ENCODE measurements at regions not wholly inside any gene's neighbourhood (a gene's known extent, or its start where the extent isn't known, plus 50 kb on each side); places are given as distances from the start of the nearest gene placed in this dataset.
A peak's percentile ranks its signal among the peaks of the same experiment; 100 is the strongest.

DNA sequence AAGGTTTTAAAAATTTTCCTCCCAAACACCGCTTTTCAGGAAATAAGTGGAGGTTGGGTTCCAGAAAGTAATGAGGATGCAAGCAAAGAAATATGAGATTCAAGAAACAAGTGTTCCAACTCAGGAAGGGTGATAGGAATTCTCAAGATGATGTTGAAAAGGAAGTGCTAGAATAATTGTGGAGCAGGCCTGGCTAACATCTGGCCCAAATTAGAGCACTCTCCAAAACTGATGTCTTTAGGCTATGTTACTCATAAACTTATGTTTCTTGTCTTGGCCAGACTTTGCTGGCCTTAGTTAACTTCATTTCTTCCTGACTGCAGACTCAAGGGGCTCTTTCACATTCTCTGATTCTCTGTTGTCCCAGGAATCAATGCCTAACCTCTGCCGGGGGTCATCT is 116.3 kb downstream of the TMTC3 start:
- H2BK12ac ChIP-seq (ENCODE audit: low read length in 2 of 2) = no peak overlapping the region
- no peaks in the 10 kb centered on the region for H3K4me1 ChIP-seq (ENCODE audit: control insufficient read depth, insufficient read depth, low read depth, low read length)
- no peak overlapping the region for H3K4me2 ChIP-seq (ENCODE audit: low read length, poor library complexity, severe bottlenecking)
- no peak overlapping the region for H3K23ac ChIP-seq (ENCODE audit: low read length in 2 of 2)
- H3K9ac ChIP-seq (ENCODE audit: low read length) = peak overlapping the region; percentile 11
- no peak overlapping the region for H3K27ac ChIP-seq (ENCODE audit: low read length, poor library complexity, severe bottlenecking)
- H3K27me3 ChIP-seq (ENCODE audit: control insufficient read depth in 1 of 2, insufficient read depth in 1 of 2, low read length in 2 of 2) = no peaks in the 10 kb centered on the region
- H3K9me3 ChIP-seq (ENCODE audit: control insufficient read depth, low read length) = no peaks in the 10 kb centered on the region
- H3K4ac ChIP-seq (ENCODE audit: low read depth in 1 of 2, low read length in 2 of 2) = no peak overlapping the region
- H3K36me3 ChIP-seq (ENCODE audit: control insufficient read depth in 1 of 2, insufficient read depth in 2 of 2, low read depth in 1 of 2, low read length in 2 of 2) = no peaks in the 10 kb centered on the region
- H2AK5ac ChIP-seq (ENCODE audit: low read length, severe bottlenecking) = no peak overlapping the region
- 98% methylated on average over 2 of the region's 2 CpGs for WGBS
- no peak overlapping the region for H3K14ac ChIP-seq (ENCODE audit: low read length in 2 of 2)
- H2AFZ ChIP-seq (ENCODE audit: low read depth, low read length) = no peak overlapping the region
- H4K91ac ChIP-seq (ENCODE audit: low read length) = no peak overlapping the region
- H2BK15ac ChIP-seq (ENCODE audit: low read depth, poor library complexity, severe bottlenecking) = no peak overlapping the region
- H3K79me1 ChIP-seq (replicated peaks; ENCODE audit: low read length, poor library complexity, severe bottlenecking) = no peaks in the 10 kb centered on the region
- no peak overlapping the region for H3K18ac ChIP-seq (ENCODE audit: low read depth in 1 of 2, low read length in 2 of 2)
- no peak overlapping the region for H2BK120ac ChIP-seq (ENCODE audit: low read depth, low read length)
- no peak overlapping the region for H2BK5ac ChIP-seq (ENCODE audit: low read depth, low read length, poor library complexity, severe bottlenecking)
- DNase-seq = no peak
- H3K4me3 ChIP-seq (ENCODE audit: insufficient read depth in 1 of 2, low read depth in 1 of 2, low read length in 2 of 2) = no peak overlapping the region
- H4K8ac ChIP-seq (ENCODE audit: low read length) = no peak overlapping the region

GRCh38 chr12:88266806-88267360 is 124.8 kb downstream of the TMTC3 start:
- H3K36me3 ChIP-seq (ENCODE audit: control insufficient read depth in 1 of 2, insufficient read depth in 2 of 2, low read depth in 1 of 2, low read length in 2 of 2) = no peaks in the 10 kb centered on the region
- H2BK120ac ChIP-seq (ENCODE audit: low read depth, low read length) = no peak overlapping the region
- 100% methylated on average over 1 of the region's 2 CpGs for WGBS
- H4K8ac ChIP-seq (ENCODE audit: low read length) = no peak overlapping the region
- H3K14ac ChIP-seq (ENCODE audit: low read length in 2 of 2) = no peak overlapping the region
- no peak overlapping the region for H3K23ac ChIP-seq (ENCODE audit: low read length in 2 of 2)
- no peak overlapping the region for H2BK5ac ChIP-seq (ENCODE audit: low read depth, low read length, poor library complexity, severe bottlenecking)
- H2AK5ac ChIP-seq (ENCODE audit: low read length, severe bottlenecking) = no peak overlapping the region
- H3K79me1 ChIP-seq (replicated peaks; ENCODE audit: low read length, poor library complexity, severe bottlenecking) = no peaks in the 10 kb centered on the region
- H3K27me3 ChIP-seq (ENCODE audit: control insufficient read depth in 1 of 2, insufficient read depth in 1 of 2, low read length in 2 of 2) = no peaks in the 10 kb centered on the region
- no peak overlapping the region for H3K27ac ChIP-seq (ENCODE audit: low read length, poor library complexity, severe bottlenecking)
- no peak overlapping the region for H3K4me3 ChIP-seq (ENCODE audit: insufficient read depth in 1 of 2, low read depth in 1 of 2, low read length in 2 of 2)
- no peak overlapping the region for H3K4ac ChIP-seq (ENCODE audit: low read depth in 1 of 2, low read length in 2 of 2)
- no peak overlapping the region for H2AFZ ChIP-seq (ENCODE audit: low read depth, low read length)
- H3K9me3 ChIP-seq (ENCODE audit: control insufficient read depth, low read length) = no peaks in the 10 kb centered on the region
- H2BK12ac ChIP-seq (ENCODE audit: low read length in 2 of 2) = no peak overlapping the region
- no peaks in the 10 kb centered on the region for H3K4me1 ChIP-seq (ENCODE audit: control insufficient read depth, insufficient read depth, low read depth, low read length)
- H4K91ac ChIP-seq (ENCODE audit: low read length) = no peak overlapping the region
- no peak overlapping the region for H3K9ac ChIP-seq (ENCODE audit: low read length)
- peak; percentile 28 for DNase-seq
- no peak overlapping the region for H3K4me2 ChIP-seq (ENCODE audit: low read length, poor library complexity, severe bottlenecking)
- H2BK15ac ChIP-seq (ENCODE audit: low read depth, poor library complexity, severe bottlenecking) = no peak overlapping the region
- H3K18ac ChIP-seq (ENCODE audit: low read depth in 1 of 2, low read length in 2 of 2) = no peak overlapping the region

GRCh38 chr12:88267630-88268029 is 125.5 kb downstream of the TMTC3 start:
- WGBS = 95% methylated on average over 1 of the region's 2 CpGs
- H2AK5ac ChIP-seq (ENCODE audit: low read length, severe bottlenecking) = no peak overlapping the region
- DNase-seq = no peak

DNA sequence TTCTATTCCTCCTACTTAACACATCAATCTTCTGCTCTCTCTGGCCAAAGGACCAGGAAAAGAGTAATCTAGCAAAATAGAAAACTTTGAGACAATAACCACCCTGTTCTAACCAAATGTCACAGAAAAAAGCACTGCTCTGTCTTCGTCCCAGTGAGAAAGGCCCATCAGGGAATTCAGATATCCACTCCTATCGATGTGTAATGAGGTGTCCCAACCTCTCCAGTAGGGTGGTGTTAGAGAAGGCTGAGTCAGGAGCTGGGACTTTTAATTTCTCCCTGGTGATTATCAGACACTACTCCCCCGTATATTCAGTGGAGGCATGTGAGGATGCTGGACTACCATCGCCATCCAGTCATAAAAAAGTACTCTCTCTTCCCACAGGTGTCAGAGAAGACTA is 130.3 kb downstream of the TMTC3 start:
- Histone ChIP-seq H3K27me3 (ENCODE audit: control insufficient read depth in 1 of 2, insufficient read depth in 1 of 2, low read length in 2 of 2) (no peaks in the 10 kb centered on the region), H4K91ac (ENCODE audit: low read length) (no peak overlapping the region), H2AFZ (ENCODE audit: low read depth, low read length) (no peak overlapping the region), H3K23ac (ENCODE audit: low read length in 2 of 2) (no peak overlapping the region), H3K36me3 (ENCODE audit: control insufficient read depth in 1 of 2, insufficient read depth in 2 of 2, low read depth in 1 of 2, low read length in 2 of 2) (no peaks in the 10 kb centered on the region), H3K14ac (ENCODE audit: low read length in 2 of 2) (no peak overlapping the region), H3K18ac (ENCODE audit: low read depth in 1 of 2, low read length in 2 of 2) (no peak overlapping the region), H3K79me1 (replicated peaks; ENCODE audit: low read length, poor library complexity, severe bottlenecking) (no peaks in the 10 kb centered on the region), H2BK15ac (ENCODE audit: low read depth, poor library complexity, severe bottlenecking) (no peak overlapping the region), H3K4ac (ENCODE audit: low read depth in 1 of 2, low read length in 2 of 2) (no peak overlapping the region), H3K9me3 (ENCODE audit: control insufficient read depth, low read length) (peaks cover 11% of the 10 kb centered on the region), H2BK12ac (ENCODE audit: low read length in 2 of 2) (no peak overlapping the region), H2BK5ac (ENCODE audit: low read depth, low read length, poor library complexity, severe bottlenecking) (no peak overlapping the region), H2BK120ac (ENCODE audit: low read depth, low read length) (no peak overlapping the region), H3K4me2 (ENCODE audit: low read length, poor library complexity, severe bottlenecking) (no peak overlapping the region), H3K9ac (ENCODE audit: low read length) (no peak overlapping the region), H3K27ac (ENCODE audit: low read length, poor library complexity, severe bottlenecking) (no peak overlapping the region), H4K8ac (ENCODE audit: low read length) (no peak overlapping the region), H3K4me3 (ENCODE audit: insufficient read depth in 1 of 2, low read depth in 1 of 2, low read length in 2 of 2) (no peak overlapping the region), H3K4me1 (ENCODE audit: control insufficient read depth, insufficient read depth, low read depth, low read length) (no peaks in the 10 kb centered on the region), H2AK5ac (ENCODE audit: low read length, severe bottlenecking) (no peak overlapping the region)
- WGBS = 100% methylated on average over 2 of the region's 4 CpGs
- DNase-seq = no peak

More at GRCh38 chr12:88267630-88268029, 125.5 kb downstream of the TMTC3 start:
- Histone ChIP-seq H2BK12ac (ENCODE audit: low read length in 2 of 2) (no peak overlapping the region), H3K23ac (ENCODE audit: low read length in 2 of 2) (no peak overlapping the region), H3K4me3 (ENCODE audit: insufficient read depth in 1 of 2, low read depth in 1 of 2, low read length in 2 of 2) (no peak overlapping the region), H3K9me3 (ENCODE audit: control insufficient read depth, low read length) (no peaks in the 10 kb centered on the region), H3K18ac (ENCODE audit: low read depth in 1 of 2, low read length in 2 of 2) (no peak overlapping the region), H3K79me1 (replicated peaks; ENCODE audit: low read length, poor library complexity, severe bottlenecking) (no peaks in the 10 kb centered on the region), H4K91ac (ENCODE audit: low read length) (no peak overlapping the region), H2AFZ (ENCODE audit: low read depth, low read length) (no peak overlapping the region), H3K4ac (ENCODE audit: low read depth in 1 of 2, low read length in 2 of 2) (no peak overlapping the region), H3K27ac (ENCODE audit: low read length, poor library complexity, severe bottlenecking) (no peak overlapping the region), H3K4me1 (ENCODE audit: control insufficient read depth, insufficient read depth, low read depth, low read length) (no peaks in the 10 kb centered on the region), H2BK120ac (ENCODE audit: low read depth, low read length) (no peak overlapping the region), H3K27me3 (ENCODE audit: control insufficient read depth in 1 of 2, insufficient read depth in 1 of 2, low read length in 2 of 2) (no peaks in the 10 kb centered on the region), H2BK5ac (ENCODE audit: low read depth, low read length, poor library complexity, severe bottlenecking) (no peak overlapping the region), H3K14ac (ENCODE audit: low read length in 2 of 2) (no peak overlapping the region), H4K8ac (ENCODE audit: low read length) (no peak overlapping the region), H3K4me2 (ENCODE audit: low read length, poor library complexity, severe bottlenecking) (no peak overlapping the region), H2BK15ac (ENCODE audit: low read depth, poor library complexity, severe bottlenecking) (no peak overlapping the region), H3K36me3 (ENCODE audit: control insufficient read depth in 1 of 2, insufficient read depth in 2 of 2, low read depth in 1 of 2, low read length in 2 of 2) (no peaks in the 10 kb centered on the region), H3K9ac (ENCODE audit: low read length) (no peak overlapping the region)

Data from mesenchymal stem cell (in vitro differentiated cells and primary cell).